Hypothalamus (tissue), 51 donors: ENCODE measurements at regions not wholly inside any gene's neighbourhood (a gene's known extent, or its start where the extent isn't known, plus 50 kb on each side); places are given as distances from the start of the nearest gene placed in this dataset.

ENCODE experiments used
- DNase-seq, 51 donors: peaks; one replicate each; lab custom pipeline; 2025; lab: John Stamatoyannopoulos, UW

DNA sequence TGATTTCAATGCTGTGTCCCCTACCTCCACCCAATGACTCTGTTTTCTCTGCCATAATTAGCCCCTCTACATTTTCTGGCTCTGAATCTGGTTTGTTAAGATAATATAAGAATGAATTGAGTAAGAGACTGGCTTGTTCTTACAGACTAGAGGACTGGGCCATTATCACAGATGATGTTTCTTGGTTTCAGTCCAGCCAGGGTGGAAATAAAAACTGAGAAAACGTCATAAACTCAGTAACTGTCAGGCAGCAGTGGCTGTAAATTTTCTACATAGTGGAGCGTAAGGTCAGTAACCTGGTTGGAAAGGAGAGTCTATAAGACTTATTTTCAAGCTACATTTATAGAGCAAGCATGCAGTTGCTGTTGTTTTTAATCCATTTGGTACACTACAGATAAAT lies 485.4 kb downstream of the HTR7 start:
- no peak for DNase-seq

DNA sequence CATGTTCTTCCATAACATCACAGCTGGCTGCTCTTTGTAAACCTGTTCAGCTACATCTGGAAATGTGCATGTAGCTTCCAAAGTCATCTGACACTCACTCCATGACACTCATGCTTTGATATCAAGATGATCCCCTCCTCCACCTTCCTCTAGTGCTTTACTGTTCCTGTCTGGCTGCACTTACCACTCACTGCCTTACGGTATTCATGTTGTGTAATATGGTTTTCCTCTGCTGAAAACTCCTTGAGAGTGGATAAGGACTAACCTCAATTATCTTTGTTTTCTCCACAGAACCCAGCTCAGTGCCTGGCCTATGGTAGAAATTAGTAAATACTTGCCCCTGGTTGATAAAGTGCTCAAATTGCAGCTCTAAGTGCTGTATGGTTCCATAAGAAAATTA lies 483.9 kb downstream of the HTR7 start:
- no peak for DNase-seq

DNA sequence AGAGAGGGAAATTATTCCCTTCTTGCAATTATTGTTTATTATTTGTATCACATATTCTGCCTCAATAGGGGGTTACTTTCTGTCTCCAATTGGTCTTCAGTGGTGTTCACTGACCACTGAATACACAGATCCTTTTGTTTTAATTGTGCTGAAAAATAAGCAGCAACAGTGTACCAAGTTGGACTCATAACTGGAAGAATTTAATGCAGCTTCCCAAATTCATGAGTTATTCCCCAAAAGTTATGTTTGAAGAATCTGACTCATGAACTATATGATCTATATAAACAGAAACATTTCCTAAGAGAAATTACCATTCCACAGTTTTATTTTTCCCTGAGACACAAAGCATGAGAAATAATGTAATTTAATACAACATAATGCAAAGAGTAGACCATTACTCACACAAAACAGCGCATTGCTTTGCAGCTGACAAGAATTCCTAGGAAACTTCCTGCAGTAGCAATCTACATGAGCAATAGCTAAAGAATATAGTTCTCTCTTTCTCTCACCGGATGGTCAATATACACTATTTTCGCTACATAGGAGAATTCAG lies 479.2 kb downstream of the HTR7 start:
- DNase-seq, result no peak

DNA sequence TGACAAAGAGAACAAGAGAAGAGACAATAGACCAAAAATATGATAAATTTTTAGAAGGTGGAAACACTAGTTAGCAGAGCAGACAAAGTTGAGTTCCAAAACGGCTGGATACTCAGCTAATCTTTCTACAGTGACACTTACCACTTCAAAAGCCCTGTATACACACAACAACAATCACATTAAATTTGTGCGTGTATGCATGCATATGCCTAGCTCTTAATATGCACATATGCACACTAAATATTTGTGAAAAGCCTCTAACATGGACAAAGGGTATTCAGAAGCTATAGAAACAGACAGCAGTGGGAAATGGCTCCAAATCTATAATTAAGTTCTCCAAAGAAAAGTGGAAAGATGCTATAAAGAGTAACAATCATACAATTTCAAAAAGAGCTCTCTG lies 476.4 kb downstream of the HTR7 start:
- DNase-seq, result no peak

DNA sequence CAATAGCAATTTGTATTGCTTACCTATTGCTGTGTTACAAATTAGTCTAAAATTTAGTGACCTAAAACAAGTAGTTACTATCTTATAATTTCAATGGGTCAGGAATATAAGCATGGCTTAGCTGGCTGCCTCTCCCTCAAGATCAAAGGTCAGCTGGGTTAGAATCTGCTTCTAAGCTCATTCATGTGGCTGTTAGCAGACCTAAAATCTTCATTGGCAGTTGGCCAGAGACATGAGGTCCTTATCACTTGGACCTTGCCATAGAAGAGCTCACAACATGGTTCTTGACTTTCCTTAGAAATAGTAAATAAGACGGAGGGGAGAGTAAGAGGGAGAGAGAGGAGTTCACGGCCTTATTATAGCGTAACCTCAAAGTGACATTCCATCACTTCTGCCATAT lies 468.0 kb downstream of the HTR7 start:
- DNase-seq, result no peak

DNA sequence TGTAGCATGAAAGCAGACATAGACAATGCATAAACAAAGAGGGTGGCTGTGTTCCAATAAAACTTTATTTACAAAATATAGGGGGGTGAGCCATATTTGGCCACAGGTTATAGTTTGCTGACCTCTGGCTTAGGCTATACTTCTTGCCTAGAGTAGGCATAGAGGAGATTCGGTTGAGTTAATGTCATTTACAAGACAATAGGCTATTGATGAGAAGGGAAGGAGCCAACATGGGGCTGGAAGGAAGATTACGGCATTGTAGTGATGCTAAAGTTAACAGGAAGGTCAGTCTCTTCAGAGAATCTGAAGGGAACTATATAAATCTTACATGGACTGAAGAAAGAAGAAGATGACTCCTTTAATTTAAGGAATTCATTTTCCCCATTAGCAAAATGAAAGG lies 463.5 kb downstream of the HTR7 start:
- DNase-seq, result no peak

DNA sequence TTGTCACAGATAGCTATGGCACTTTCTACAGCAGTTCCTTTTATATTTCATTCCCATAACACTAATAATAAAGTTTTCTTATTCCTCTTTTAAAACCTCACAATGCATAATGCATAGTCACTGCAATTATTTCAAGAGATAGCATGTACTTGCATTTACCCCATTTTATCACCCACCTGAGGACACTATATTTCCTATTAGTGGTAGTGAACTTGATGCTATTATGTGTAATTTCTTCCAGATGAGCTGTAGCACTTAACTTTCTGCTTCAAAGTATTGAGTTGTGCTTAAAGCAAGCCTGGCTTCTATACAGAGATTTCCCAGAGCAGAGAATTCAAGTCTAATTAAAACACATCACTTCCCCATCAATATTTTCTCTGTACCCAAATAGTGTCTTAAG lies 461.1 kb downstream of the HTR7 start:
- DNase-seq, result no peak

DNA sequence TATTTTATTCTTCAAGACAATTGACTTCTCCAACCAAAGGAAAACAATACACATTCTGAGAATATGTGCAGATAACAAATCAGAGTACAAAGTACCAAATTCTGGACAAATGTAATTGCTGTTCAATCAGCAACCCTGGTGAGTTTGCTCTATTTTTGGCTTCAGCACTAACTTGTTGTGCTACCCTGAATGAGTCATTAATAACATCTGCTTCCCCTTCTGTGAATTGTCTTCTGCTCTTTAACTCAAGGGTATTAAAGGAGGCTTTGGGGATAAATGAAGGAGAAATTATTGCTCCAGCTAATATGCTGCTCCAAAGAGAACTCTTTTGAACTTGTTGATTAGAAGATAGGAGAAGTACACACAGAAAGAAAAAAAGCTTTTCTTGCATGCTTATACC lies 459.3 kb downstream of the HTR7 start:
- DNase-seq, result no peak

DNA sequence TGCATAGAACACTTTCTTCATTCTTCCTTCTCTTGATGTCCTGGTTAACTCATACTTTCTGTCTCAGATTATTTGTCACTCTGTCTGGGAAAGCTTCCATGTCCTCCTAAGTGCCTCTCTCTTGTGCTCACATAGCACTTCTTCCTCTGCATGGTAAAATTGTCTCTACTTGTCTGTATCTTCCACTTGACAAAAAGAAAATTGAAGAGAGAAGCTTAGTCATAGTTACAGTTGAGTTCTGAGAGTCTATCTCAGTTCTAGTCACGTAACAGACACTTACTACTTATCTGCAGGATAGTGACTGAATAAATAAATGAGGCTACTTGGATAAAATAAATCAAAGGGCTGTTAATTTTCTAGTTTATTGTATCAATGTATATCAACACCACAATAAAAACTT lies 458.1 kb downstream of the HTR7 start:
- no peak for DNase-seq

DNA sequence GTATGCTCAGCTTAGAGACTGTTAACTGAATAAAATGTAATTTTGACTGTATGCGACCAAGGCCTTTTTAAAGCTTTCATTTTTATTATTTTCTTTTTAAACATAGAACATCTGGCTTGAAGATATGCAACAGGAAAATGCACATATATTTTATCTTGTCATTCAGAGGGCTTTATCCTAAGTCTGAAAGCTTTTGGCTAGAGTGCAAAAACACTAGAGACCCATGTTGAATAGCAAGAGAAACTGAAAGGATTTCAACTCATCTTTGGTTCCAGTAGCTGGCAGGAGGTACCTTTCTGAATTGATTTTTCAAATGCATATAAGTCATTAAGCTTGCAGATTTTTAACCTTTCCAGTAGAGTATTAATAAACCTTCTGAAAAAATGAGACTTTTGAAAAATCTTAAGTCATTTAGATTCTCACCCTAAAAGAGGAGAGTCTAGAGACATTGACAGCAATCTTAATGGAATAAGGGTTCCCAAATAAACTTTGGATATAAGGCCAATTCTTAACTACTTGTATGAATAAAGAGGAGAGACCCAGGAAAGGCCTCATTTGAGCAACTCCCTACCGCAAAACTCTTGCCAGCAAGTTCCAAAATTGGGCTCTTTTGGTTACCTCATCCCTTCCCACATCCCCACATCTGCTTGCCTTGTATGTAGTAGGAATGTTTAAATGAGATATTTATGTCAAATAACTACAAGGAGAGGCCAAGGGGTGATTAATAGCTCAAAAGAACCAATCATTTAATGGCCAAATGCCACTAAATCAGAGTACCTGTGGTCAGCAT lies 454.4 kb downstream of the HTR7 start:
- DNase-seq, result no peak

DNA sequence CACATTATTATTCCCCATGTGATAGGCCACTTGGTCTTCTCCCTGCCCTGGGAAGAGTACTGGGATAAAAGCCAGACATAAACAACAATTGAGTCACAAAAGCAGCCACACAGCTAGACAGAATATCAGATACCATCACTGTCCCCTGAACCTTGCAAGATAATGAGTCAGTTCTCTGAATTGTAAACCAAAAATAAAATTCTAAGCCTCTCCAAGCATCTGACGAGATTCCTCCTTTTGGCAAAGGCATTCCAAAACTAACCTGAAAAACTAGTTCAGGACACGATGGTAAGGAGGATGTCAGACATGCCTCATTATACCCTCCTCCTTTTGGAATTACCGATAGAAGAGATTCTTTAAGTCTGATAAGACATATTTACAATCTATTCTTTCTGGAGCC lies 450.7 kb downstream of the HTR7 start:
- DNase-seq, result no peak

DNA sequence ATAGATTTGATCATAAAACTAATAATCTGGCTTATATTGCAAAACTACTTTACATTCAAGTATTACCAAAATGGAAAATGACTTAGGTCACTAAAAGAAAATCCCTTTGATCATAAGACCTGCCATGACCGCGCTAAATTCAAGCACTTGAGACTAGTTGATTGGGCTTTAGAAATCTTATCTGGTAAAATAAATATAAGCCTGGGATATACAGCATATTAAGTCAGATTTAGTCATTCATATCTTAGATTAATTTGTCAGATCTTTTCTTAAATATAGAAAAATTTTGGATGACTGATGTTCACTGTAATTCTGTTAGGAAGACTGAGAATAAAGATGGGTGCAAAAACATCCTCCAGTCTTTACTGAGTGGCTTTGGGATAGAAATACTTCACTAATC lies 450.0 kb downstream of the HTR7 start:
- DNase-seq, result no peak

DNA sequence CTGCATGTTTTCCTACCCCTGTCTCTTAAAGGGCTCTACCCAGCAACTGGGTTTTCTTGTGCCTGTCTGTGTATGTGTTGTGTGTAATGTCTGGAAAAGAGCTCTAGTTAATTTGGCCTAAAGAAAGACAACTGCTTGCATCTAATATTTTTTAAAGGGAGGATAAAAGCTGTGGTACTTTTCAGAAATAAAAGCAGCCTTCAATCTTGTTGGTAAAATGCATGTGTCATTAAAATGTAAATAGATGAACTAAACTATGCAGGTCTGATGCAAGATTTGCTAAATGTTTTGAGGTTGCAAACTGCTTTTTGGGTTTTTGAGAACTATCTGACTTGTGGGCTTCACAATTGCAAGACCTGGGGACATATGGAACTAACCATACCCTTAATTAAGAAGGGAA lies 445.3 kb downstream of the HTR7 start:
- no peak for DNase-seq

DNA sequence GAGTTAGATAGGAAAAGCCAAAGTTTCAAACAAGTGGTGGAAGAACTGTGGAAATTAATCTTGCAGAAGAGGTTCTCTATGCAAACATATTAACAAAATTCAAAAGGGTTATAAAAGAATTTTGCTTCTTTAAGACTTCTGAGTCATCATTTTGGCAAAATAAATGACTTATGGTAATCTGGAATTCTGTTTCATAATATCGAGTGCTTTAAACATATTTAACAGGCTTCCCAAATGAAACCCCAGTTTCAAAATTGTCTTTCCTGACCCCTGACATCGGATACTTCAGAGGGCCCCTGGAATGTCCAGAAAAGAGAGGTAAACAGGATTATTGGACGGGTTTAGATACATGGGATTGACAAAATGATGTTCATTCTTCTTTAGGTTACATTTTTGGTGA lies 444.6 kb downstream of the HTR7 start:
- no peak for DNase-seq

DNA sequence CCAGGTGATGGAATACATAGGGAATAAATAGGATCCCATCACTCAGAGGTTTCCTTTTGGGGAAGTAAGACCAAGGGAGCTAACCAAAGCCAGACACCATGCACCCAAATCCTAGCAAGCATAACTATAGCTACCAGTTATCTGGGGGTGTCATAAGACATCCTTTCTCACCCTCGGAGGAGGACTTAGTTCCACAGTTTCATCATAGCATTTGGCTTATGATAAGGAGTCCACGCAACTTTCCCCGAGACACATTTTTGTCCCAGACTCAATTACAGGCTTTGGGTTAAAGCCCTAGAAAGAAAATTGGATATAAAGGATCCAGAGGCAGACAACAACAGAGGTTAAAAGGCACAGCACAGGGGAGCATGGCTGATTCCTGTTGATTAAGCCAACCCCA lies 442.9 kb downstream of the HTR7 start:
- DNase-seq, result no peak

DNA sequence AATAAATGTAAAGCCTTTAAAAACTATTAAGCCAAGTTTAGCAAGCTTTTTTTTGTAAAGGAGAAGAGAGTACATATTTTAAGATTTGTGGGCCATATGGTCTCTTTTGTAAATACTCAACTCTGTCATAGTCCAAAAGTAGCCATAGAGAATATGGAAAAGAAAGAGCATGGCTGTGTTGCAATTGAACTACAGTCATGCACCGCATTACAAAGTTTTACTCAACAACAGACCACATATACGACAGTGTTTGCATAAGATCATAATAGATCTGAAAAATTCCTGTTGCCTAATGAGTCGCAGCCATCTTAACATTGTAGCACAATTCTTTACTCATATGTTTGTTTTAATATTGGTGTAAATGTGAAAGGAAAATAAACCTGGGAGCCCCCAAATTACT lies 440.8 kb downstream of the HTR7 start:
- no peak for DNase-seq

DNA sequence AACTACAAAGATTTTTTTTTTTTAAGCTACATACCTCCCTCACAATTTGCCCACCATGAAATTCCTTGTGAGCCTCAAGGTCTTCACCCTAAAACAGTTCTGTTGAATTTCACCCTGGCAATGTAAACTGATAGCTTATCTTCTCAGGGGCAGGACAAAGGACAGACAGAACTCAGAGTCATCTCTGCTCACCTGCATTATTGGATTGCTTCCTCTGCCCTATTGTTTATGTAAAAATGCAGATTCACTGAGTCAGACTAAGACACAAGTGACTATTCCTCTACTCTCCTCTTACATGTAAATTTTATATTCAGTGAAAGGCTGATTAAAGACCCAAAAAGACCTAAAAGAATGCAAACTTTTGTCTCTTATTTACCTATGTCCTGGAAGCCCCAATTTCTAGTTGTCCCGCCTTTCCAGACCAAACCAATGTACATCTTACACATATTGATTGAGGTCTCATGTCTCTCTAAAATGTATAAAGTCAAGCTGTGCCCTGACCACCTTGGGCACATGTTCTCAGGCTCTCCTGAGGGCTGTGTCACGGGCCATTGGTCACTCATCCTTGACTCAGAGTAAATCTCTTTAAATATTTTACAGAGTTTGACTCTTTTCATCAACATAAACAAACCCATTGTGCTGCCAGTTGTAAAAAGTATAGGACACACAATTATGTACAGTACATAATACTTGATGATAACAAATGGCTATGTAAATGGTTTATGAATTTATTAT lies 440.2 kb downstream of the HTR7 start:
- no peak for DNase-seq

DNA sequence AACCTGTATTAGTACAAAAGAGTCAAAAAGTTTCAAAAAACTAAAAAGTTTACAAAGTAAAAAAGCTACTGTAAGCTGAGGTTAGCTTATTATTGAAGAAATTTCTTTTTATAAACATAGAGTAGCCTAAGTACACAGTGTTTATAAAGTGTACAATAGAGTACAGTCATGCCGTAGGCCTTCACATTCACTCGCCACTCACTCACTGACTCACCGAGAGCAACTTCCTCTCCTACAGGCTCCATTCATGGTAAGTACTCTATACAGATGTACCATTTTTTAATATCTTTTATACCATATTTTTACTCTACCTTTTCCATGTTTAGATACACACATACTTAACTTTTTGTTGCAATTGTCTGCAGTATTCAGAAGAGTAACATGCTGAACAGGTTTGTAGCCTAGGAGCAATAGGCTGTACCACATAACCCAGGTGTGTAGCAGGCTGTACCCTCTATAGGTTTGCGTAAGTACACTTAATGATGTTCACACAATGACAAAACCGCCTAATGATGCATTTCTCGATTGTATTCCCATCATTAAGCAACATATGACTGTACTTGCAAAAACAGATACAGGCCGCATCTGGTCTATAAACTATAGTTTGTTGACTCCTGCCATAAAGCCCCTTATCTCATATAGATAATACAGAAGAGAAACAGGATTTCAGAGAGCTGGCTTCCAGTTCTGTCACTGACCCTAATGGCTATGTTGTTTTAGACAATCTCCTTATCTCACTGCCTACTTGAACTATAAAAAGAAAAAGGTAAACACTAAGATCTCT lies 438.8 kb downstream of the HTR7 start:
- DNase-seq, result no peak

DNA sequence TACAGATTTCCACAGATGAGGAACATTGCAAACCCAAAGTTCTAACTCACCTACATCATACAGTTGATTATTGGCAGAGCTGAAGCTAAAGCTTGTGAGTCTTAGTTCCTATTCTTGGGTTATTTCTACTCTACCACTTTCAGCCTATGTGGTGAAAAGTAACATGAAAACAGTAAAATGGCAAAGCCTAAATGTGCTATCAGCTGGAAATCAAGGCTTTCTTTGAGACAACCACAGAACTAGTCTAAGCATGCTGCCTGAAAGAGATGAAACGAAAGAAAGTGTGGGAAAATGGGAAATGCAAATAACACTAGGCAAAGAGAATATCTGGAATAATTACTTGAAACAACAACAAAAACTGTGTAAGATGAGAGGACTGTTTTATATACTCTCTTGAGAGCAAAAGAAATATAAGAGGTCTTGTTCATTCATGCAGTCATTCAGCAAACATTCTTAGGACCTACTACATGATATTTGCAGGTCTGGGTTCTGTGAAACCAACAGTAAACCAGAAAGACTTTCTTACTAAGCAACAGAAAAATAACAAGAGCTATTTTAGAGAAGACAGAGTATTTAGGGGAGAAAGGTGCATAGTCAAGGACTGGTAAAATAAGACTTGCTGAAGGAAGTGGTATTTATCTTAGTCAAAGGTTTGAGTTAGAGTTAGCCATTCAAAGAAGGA lies 437.1 kb downstream of the HTR7 start:
- DNase-seq, result no peak

DNA sequence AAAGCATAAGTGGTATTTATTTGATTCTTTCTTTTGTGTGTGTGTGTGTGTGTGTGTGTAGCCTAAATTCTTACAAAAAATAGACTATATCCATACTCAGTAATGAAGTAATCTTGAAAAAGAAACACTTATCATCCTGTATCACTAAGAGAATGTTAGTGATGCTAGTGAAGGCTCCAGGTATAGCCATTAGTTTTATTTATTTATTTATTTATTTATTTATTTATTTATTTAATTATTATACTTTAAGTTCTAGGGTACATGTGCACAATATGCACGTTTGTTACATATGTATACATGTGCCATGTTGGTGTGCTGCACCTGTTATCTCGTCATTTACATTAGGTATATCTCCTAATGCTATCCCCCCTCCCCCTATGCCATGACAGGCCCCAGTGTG lies 436.0 kb downstream of the HTR7 start:
- no peak for DNase-seq

DNA sequence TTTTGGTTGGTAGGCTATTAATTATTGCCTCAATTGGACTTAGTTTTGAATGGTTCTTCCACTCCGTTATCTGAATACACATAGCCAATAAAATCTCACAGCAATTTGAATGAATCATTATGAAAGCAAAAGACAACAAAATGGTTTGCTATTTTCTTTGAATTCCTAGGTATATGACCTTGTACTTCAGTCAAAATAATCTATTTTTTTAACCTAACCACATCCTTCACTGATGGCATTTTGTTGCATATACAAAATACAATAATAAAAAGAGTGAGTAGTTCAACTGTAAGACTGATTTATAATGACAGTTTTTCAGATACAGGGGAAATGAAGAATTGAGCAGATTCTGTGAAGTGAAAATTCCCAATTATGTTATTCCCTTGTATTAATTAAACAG lies 433.1 kb downstream of the HTR7 start:
- DNase-seq, result no peak
